Activated naive CD8-positive, alpha-beta T cell treated with anti-CD3 and anti-CD28 coated beads, Interleukin-2, amount 10 ng/mL, durations not matched to agents 7 days and 5 days (primary cell): ENCODE measurements at regions not wholly inside any gene's neighbourhood (a gene's known extent, or its start where the extent isn't known, plus 50 kb on each side); places are given as distances from the start of the nearest gene placed in this dataset.
"Not testable (repeated sequence)": the region's sequence is repeated elsewhere in the genome, so short reads cannot be mapped to it uniquely, and the experiment has no call there.

Experiments used
- ATAC-seq: fragments of 150-1000 bp; cut with Tn5 transposase; one replicate; pipeline ENCODE4 v1.10.0; 2021; ENCODE audit warnings: low read depth, moderate library complexity
- POLR2A ChIA-PET: fragments of 350-600 bp; sonication (Branson Sonifier 250); formaldehyde crosslinking; loops from one replicate; lab custom pipeline; 2021; ENCODE audit warnings: antibody characterized with exemption; lab: Charles Lee
- DNase-seq: peaks from one replicate; pipeline ENCODE4 v3.0.0; 2021
- H3K27ac Mint-ChIP-seq: one replicate; pipeline ENCODE4 v1.8.0; 2022; ENCODE audit warnings: mild to moderate bottlenecking, mixed read lengths
- H3K27me3 Mint-ChIP-seq: one replicate; pipeline ENCODE4 v1.8.0; 2022; ENCODE audit warnings: mild to moderate bottlenecking, moderate library complexity, mixed read lengths
- H3K36me3 Mint-ChIP-seq: one replicate; pipeline ENCODE4 v1.8.0; 2021; ENCODE audit warnings: mild to moderate bottlenecking, mixed read lengths
- H3K4me1 Mint-ChIP-seq: one replicate; pipeline ENCODE4 v1.8.0; 2021; ENCODE audit warnings: mixed read lengths
- H3K4me3 Mint-ChIP-seq: one replicate; pipeline ENCODE4 v1.8.0; 2022; ENCODE audit warnings: mild to moderate bottlenecking, moderate library complexity, mixed read lengths
- H3K9me3 Mint-ChIP-seq: one replicate; pipeline ENCODE4 v1.8.0; 2021; ENCODE audit warnings: mixed read lengths

DNA sequence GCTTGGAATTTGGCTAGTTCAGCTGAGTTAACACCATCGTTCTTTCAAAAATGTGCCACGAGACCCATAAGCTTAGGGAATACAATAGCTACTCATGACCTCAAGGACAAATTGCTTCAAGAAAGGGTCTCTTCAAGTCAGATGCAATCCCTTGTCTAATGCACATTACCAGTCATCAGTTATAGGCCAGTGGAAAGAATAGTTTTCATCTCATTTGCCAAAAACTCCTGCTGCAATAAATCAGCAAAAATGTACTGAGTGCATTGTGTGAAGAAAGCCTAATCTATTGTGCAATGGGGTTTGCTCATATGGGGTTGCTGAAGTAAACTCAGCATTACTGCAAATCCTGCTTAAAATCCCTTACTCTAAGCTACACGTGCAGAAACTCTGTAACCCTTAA lies 208.3 kb upstream of the NBEA start:
- Mint-ChIP-seq H3K4me3 (no peak overlapping the region), H3K27ac (no peak overlapping the region), H3K36me3 (no peaks in the 10 kb centered on the region), H3K27me3 (no peaks in the 10 kb centered on the region), H3K4me1 (no peaks in the 10 kb centered on the region), H3K9me3 (peaks cover 4% of the 10 kb centered on the region)
- ATAC-seq (no peak), DNase-seq (no peak)
- POLR2A ChIA-PET = no interaction called here

DNA sequence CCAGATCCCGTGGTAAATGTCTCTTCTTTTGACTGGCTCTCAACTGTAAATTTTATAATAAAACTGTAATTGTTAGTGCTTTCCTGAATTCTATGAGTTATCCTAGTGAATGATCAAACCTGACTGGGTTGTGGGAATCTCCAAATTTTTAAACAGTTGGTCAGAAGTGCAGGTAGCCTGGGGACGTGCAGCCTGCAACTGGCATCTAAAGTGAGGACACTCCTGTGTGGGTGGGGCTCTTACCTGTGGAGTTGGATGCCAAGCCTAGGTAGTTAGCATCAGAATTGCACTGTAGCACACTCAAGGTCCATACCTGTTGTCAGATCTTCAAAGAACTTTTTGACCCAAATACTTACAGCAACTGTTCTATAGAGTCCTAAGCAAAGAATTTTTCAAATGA lies 207.1 kb upstream of the NBEA start:
- Mint-ChIP-seq H3K27ac (no peak overlapping the region), H3K36me3 (no peaks in the 10 kb centered on the region)

DNA sequence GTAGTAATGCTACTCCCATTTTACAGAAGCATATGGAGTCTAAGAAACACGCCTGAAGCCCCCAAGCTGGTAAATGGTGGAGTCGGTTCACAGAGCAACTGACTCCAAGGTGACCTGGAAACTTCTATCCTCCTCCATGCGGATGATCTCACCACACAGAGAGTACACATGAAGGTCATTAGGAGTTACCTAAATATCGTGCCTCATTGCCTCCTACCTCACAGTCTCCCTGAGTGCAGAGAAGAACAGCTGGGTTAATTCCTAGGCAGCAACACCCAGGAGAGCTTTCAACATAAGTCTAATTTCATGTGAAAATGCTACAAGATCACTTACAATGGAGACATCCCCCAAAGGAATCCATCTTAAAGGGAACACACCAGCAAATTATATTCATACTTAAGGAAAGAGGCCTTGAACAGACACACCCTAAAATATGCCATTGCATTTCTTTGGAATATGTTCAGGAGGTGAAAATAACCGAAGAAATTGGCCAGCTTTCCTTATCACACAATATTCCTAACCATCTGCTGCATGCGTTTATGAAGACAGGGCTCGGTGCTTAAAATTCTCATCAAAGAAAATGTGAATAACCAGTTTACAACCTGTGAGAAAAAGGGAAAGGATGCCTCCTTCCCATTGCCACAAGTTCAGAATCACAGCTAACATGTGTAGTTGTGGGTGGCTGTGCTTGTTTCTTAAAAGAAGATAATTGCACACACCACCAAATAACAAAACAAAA lies 203.6 kb upstream of the NBEA start:
- no peaks in the 10 kb centered on the region for H3K27me3 Mint-ChIP-seq
- H3K36me3 Mint-ChIP-seq = no peaks in the 10 kb centered on the region
- POLR2A ChIA-PET = no interaction called here
- H3K4me3 Mint-ChIP-seq = no peak overlapping the region
- H3K27ac Mint-ChIP-seq = no peak overlapping the region
- no peaks in the 10 kb centered on the region for H3K4me1 Mint-ChIP-seq
- H3K9me3 Mint-ChIP-seq = peaks cover 1% of the 10 kb centered on the region
- DNase-seq (no peak), ATAC-seq (no peak)

More for the DNA sequence above, 207.1 kb upstream of the NBEA start:
- no peaks in the 10 kb centered on the region for H3K4me1 Mint-ChIP-seq
- H3K27me3 Mint-ChIP-seq = no peaks in the 10 kb centered on the region
- POLR2A ChIA-PET = no interaction called here
- DNase-seq (no peak), ATAC-seq (no peak)
- no peak overlapping the region for H3K4me3 Mint-ChIP-seq
- H3K9me3 Mint-ChIP-seq = peaks cover 3% of the 10 kb centered on the region

DNA sequence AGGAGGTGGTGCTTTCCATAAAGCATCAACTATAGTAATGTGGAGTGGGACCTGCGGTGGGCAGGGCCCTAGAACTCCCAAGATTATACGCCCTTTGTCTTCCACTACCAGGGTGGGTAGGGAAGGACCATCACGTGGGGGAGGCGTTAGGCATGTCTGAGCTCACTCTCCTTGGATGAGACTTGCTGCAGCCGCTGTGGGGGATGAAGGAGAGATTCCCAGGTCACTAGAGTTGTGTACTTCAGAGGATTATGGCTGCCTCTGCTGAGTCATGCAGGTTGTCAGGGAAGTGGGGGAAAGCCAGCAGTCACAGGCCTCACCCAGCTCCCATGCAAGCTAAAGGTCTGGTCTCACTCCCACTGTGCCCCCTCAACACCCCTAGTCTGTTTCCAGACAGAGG lies 195.0 kb upstream of the NBEA start:
- DNase-seq, H3K27ac Mint-ChIP-seq, H3K4me1 Mint-ChIP-seq, H3K27me3 Mint-ChIP-seq, H3K4me3 Mint-ChIP-seq, H3K36me3 Mint-ChIP-seq, ATAC-seq, POLR2A ChIA-PET, H3K9me3 Mint-ChIP-seq: not testable (repeated sequence)

DNA sequence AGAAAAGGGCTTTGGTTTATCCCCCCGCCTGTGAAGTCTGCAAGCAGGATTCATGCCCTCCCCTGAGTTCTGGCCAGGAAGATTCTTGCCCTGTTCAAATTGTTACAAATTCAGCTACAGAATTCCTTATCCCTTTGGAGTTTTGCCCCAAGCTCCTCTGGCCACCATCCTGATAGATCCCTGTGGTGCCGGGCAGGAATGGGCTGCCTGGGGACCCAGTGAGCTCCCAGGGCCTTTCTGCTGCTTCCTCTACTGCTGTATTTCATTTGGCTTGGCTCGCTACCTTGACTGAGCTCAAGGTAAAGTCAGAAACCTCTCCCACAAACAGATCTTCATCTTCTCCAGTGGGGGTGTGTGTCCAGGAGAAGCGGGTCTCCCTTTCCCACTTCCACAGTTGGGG lies 194.6 kb upstream of the NBEA start:
- H3K4me3 Mint-ChIP-seq = no peak overlapping the region
- DNase-seq = no peak
- ATAC-seq = no peak
- H3K36me3 Mint-ChIP-seq = no peaks in the 10 kb centered on the region
- H3K27ac Mint-ChIP-seq = no peak overlapping the region
- H3K27me3 Mint-ChIP-seq = peaks cover 10% of the 10 kb centered on the region
- peaks cover 2% of the 10 kb centered on the region for H3K9me3 Mint-ChIP-seq
- H3K4me1 Mint-ChIP-seq = peaks cover 2% of the 10 kb centered on the region
- POLR2A ChIA-PET = no interaction called here

DNA sequence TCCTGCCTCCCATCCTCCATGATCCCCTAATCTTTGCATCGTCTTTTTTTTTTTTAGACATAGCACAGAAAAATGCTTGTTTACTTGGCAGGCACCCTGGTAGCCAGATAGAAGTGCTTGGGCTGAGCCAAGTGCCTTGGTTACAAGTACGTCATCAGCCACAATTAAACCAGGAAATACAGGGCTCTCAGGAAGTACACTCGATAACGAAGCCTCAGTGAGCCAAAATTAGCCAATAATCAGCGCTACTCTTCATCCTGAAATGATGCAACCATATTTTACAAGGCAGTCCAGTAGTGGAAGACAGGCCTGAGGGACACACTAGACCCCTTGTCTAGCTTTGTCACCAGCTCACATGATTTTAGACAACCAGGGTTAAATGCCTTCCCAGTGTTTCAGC lies 194.0 kb upstream of the NBEA start:
- ATAC-seq (no peak), DNase-seq (no peak)
- Mint-ChIP-seq H3K4me1 (peaks cover 2% of the 10 kb centered on the region), H3K27ac (no peak overlapping the region), H3K27me3 (peaks cover 10% of the 10 kb centered on the region), H3K36me3 (no peaks in the 10 kb centered on the region), H3K9me3 (peaks cover 2% of the 10 kb centered on the region), H3K4me3 (no peak overlapping the region)
- POLR2A ChIA-PET = interaction anchor here (0.6 kb wide), 1 partner anchor 1162 kb away, joined by 3 read pairs; no protein-coding TSS in a partner anchor

DNA sequence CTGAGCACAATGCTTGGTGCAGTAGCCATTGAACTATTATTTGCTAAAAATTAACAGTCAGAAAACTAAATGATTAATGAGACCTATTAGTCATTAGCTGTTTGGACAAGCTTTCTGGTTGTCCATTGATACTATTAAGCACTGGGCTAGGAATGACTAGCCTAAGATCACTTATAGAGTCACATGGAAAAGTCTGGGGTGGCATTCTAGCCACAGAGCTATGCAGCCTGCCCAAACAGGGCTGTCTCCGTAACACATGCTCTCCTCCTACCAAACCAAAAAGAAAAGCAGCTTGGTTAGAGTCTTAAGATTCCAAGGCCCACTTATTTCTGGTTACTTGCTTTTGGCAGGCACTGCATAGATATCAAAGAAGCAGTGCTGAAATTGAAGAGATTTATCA lies 193.5 kb upstream of the NBEA start:
- POLR2A ChIA-PET = interaction anchor here (0.6 kb wide), 1 partner anchor 1161 kb away, joined by 3 read pairs; no protein-coding TSS in a partner anchor
- DNase-seq (no peak), ATAC-seq (no peak)
- Mint-ChIP-seq H3K27ac (no peak overlapping the region), H3K4me1 (peaks cover 2% of the 10 kb centered on the region), H3K9me3 (peaks cover 2% of the 10 kb centered on the region), H3K36me3 (no peaks in the 10 kb centered on the region), H3K4me3 (no peak overlapping the region), H3K27me3 (peaks cover 10% of the 10 kb centered on the region)

DNA sequence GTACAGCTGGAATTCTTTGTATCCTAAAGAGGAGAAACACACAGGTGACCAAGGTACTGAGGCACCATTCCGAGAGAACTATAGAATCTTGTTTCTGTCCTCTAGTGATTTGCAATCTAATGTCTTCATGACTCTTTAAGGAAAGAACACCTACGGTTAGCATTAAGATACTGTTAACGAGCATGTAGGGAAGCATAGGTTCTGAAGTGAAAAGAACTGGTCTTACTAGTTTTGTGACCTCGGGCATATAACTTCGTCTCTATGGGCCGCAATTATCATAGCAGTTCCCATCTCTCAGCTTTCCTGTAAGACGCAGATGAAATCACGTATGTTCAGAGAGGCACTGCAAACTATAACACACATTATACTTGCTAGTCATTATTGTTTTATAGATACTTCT lies 193.0 kb upstream of the NBEA start:
- H3K27me3 Mint-ChIP-seq = peaks cover 10% of the 10 kb centered on the region
- ATAC-seq (no peak), DNase-seq (no peak)
- POLR2A ChIA-PET = no interaction called here
- H3K9me3 Mint-ChIP-seq = peaks cover 2% of the 10 kb centered on the region
- peaks cover 2% of the 10 kb centered on the region for H3K4me1 Mint-ChIP-seq
- no peak overlapping the region for H3K4me3 Mint-ChIP-seq
- H3K36me3 Mint-ChIP-seq = no peaks in the 10 kb centered on the region
- no peak overlapping the region for H3K27ac Mint-ChIP-seq

DNA sequence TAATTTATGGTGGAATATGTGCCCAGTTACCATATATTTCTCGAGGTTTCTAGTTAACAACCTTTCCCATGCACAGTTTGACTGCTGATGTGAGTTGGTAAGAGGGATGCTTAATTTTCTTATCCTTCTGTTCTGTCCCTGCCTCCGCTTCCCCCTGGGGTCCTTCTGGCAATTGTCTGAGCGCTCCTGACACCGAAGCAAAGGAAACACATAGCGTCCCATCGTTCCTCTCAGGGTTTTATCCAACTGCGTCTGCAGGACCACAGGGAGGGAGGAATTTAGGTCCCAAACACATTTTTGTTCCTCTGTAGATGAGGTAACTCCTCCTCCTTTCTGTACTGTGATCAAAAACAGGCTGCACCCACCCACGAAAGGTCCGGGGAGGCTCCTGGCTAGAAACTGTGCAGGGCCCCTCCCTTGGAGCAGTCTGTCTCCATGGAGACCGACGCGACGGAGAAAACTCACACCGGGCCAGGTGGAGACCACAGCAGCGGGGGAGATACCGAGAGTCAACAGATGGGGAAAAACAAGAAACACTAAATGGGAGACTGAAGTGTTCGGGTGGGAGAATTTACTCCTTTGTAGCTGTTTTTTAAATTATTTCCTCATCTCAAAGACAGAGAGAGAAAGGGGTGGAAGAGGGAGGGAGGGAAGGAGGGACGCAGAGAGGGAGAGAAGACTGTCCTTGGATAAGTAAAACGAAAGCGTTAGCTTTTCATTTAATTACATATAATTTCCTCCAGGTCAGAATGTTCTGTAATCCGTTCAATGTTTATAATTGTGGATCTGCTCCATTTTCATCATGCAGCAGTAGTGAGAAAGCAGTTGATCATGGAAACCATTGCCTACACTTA lies 191.8 kb upstream of the NBEA start:
- Mint-ChIP-seq H3K9me3 (peaks cover 2% of the 10 kb centered on the region), H3K27me3 (peaks cover 10% of the 10 kb centered on the region), H3K4me1 (peaks cover 2% of the 10 kb centered on the region), H3K27ac (no peak overlapping the region), H3K36me3 (no peaks in the 10 kb centered on the region), H3K4me3 (no peak overlapping the region)
- ATAC-seq = no peak
- POLR2A ChIA-PET = no interaction called here
- DNase-seq = no peak

DNA sequence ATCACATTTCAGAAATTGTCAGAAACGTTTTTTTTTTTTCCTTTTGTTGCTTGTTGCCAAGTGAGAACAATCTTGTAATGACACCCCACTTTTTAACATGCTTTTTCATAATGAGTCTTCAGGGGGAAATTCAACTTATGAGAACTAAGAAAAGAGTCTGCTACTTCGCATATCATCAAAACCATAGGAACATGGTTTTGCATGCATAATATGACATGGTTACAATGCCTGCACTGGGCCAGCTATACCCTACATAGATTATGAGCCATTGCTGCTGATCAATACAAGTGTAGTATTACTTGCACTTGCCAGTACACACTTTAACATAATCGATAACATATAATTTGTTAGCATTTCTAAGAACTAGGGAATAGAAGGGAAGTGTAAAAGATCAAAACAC lies 191.0 kb upstream of the NBEA start:
- H3K27ac Mint-ChIP-seq = no peak overlapping the region
- H3K27me3 Mint-ChIP-seq = peaks cover 10% of the 10 kb centered on the region
- peaks cover 2% of the 10 kb centered on the region for H3K9me3 Mint-ChIP-seq
- DNase-seq (no peak), ATAC-seq (no peak)
- H3K4me3 Mint-ChIP-seq = no peak overlapping the region
- H3K36me3 Mint-ChIP-seq = no peaks in the 10 kb centered on the region
- POLR2A ChIA-PET = no interaction called here
- peaks cover 2% of the 10 kb centered on the region for H3K4me1 Mint-ChIP-seq

DNA sequence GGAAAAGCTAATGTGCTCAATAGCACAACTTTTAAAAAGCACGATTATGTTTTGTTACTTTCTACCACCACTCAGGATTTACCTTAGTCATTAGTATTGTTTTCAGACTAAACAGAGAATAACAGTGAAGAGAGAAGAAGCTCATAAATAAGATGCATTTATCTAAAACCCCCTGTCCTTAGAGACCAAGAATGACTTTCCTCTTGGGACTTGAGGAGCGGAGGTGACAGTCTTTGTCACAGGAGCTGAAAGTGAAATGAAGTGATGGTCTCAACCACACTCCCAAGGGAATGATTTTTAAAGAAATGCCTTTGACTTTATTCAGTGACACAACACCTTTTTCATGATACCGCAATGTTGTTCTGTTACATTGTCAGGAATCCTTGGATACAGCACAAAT lies 190.6 kb upstream of the NBEA start:
- H3K4me1 Mint-ChIP-seq = peaks cover 2% of the 10 kb centered on the region
- ATAC-seq (no peak), DNase-seq (no peak)
- H3K36me3 Mint-ChIP-seq = no peaks in the 10 kb centered on the region
- H3K9me3 Mint-ChIP-seq = peaks cover 2% of the 10 kb centered on the region
- H3K27ac Mint-ChIP-seq = no peak overlapping the region
- H3K27me3 Mint-ChIP-seq = peaks cover 10% of the 10 kb centered on the region
- H3K4me3 Mint-ChIP-seq = no peak overlapping the region
- POLR2A ChIA-PET = no interaction called here

DNA sequence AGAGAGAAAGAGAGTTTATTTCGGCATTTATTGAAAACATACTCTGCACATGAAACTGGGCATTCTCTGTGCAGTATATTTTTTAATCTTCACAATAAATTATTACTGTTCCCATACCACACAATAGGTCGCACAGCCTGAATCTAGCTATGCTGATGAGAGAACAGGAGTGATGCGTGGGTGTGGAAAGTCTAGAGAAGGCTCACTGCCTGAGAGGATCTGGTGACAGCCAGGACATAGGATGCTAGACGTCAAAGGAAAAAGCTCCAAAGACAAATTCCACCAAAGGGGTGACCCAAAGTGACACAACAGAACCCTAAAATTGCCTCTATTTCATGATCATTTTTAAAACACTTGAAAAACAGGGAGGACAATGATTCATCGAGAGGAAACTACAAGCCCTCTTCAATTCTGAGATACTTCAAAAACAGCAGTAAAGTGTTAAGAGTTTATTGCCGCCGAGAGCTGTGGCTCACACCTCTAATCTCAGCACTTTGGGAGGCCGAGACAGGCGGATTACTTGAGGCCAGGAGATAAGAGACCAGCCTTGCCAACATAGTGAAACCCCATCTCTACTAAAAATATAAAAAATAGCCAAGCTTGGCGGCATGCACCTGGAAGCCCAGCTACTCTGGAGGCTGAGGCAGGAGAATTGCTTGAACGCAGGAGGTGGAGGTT lies 189.6 kb upstream of the NBEA start:
- no peak overlapping the region for H3K27ac Mint-ChIP-seq
- no peak for DNase-seq
- peaks cover 2% of the 10 kb centered on the region for H3K4me1 Mint-ChIP-seq
- no peaks in the 10 kb centered on the region for H3K36me3 Mint-ChIP-seq
- POLR2A ChIA-PET = no interaction called here
- no peak overlapping the region for H3K4me3 Mint-ChIP-seq
- H3K27me3 Mint-ChIP-seq = peaks cover 10% of the 10 kb centered on the region
- ATAC-seq = no peak
- no peaks in the 10 kb centered on the region for H3K9me3 Mint-ChIP-seq

DNA sequence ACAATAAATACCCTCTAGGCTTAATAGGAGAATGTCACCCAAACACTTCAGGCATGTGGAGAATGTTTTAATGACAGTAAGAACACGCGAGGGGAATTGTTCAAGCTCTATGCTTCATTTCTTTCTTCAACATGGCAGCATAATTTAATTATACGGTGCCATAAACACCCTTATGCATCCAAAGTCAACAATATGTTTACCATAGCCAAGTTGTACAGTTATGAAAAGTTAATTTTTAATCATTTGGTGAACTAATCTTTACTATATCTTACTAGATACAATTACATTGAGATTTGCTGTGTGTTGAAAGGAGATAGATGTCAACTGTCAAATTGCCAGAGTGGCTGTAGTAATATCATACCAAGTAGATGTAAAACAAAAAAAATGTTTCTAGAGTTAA lies 185.9 kb upstream of the NBEA start:
- H3K9me3 Mint-ChIP-seq = no peaks in the 10 kb centered on the region
- H3K27ac Mint-ChIP-seq = no peak overlapping the region
- H3K4me1 Mint-ChIP-seq = no peaks in the 10 kb centered on the region
- no peak overlapping the region for H3K4me3 Mint-ChIP-seq
- ATAC-seq = no peak
- no peaks in the 10 kb centered on the region for H3K27me3 Mint-ChIP-seq
- POLR2A ChIA-PET = no interaction called here
- no peak for DNase-seq
- no peaks in the 10 kb centered on the region for H3K36me3 Mint-ChIP-seq
